ENCODE measurements at regions not wholly inside any gene's neighbourhood (a gene's known extent, or its start where the extent isn't known, plus 50 kb on each side); places are given as distances from the start of the nearest gene placed in this dataset.

- intact Hi-C loops (cut with micrococcal nuclease), result no loop called here
- DNase-seq, result no peak
Measured at GRCh38 chr2:15999596-16000469, 59.5 kb downstream of the MYCN start.

GRCh38 chr2:15997728-15998280, 57.5 kb downstream of the MYCN start:
- H3K4me1 ChIP-seq, result no peaks in the 10 kb centered on the region
- no peak overlapping the region for H3K27ac ChIP-seq (replicated peaks)
- H3K36me3 ChIP-seq, result no peaks in the 10 kb centered on the region
- TF ChIP-seq, protein P1, sequence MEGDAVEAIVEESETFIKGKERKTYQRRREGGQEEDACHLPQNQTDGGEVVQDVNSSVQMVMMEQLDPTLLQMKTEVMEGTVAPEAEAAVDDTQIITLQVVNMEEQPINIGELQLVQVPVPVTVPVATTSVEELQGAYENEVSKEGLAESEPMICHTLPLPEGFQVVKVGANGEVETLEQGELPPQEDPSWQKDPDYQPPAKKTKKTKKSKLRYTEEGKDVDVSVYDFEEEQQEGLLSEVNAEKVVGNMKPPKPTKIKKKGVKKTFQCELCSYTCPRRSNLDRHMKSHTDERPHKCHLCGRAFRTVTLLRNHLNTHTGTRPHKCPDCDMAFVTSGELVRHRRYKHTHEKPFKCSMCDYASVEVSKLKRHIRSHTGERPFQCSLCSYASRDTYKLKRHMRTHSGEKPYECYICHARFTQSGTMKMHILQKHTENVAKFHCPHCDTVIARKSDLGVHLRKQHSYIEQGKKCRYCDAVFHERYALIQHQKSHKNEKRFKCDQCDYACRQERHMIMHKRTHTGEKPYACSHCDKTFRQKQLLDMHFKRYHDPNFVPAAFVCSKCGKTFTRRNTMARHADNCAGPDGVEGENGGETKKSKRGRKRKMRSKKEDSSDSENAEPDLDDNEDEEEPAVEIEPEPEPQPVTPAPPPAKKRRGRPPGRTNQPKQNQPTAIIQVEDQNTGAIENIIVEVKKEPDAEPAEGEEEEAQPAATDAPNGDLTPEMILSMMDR (IDR thresholded peaks at IDR 0.05; ENCODE audit: borderline replicate concordance), result no peak
- intact Hi-C loops (cut with micrococcal nuclease), result no loop called here
- no peak for DNase-seq
- H3K27me3 ChIP-seq (ENCODE audit: low read depth), result peaks cover 41% of the 10 kb centered on the region
- peaks cover 9% of the 10 kb centered on the region for H3K9me3 ChIP-seq (replicated peaks)
- no peak overlapping the region for H3K4me3 ChIP-seq

More at GRCh38 chr2:15999596-16000469, 59.5 kb downstream of the MYCN start:
- no peaks in the 10 kb centered on the region for H3K4me1 ChIP-seq
- no peak overlapping the region for H3K4me3 ChIP-seq
- no peak overlapping the region for H3K27ac ChIP-seq (replicated peaks)
- peaks cover 45% of the 10 kb centered on the region for H3K27me3 ChIP-seq (ENCODE audit: low read depth)
- H3K9me3 ChIP-seq (replicated peaks), result peaks cover 11% of the 10 kb centered on the region
- TF ChIP-seq, protein P1 (IDR thresholded peaks at IDR 0.05; ENCODE audit: borderline replicate concordance), result no peak
- H3K36me3 ChIP-seq, result no peaks in the 10 kb centered on the region

- no peak for DNase-seq
- peaks cover 45% of the 10 kb centered on the region for H3K27me3 ChIP-seq (ENCODE audit: low read depth)
- H3K27ac ChIP-seq (replicated peaks), result no peak overlapping the region
- no peaks in the 10 kb centered on the region for H3K36me3 ChIP-seq
- TF ChIP-seq, protein P1 (IDR thresholded peaks at IDR 0.05; ENCODE audit: borderline replicate concordance), result no peak
- intact Hi-C loops (cut with micrococcal nuclease), result no loop called here
- no peak overlapping the region for H3K4me3 ChIP-seq
- H3K9me3 ChIP-seq (replicated peaks), result no peaks in the 10 kb centered on the region
- no peaks in the 10 kb centered on the region for H3K4me1 ChIP-seq
Measured at GRCh38 chr2:15996536-15997423, 56.4 kb downstream of the MYCN start.

Data from left ventricle myocardium inferior (tissue), 1 donor.